Hepatocyte (in vitro differentiated cells): ENCODE measurements at regions not wholly inside any gene's neighbourhood (a gene's known extent, or its start where the extent isn't known, plus 50 kb on each side); places are given as distances from the start of the nearest gene placed in this dataset.

Source experiments
- CTCF ChIP-seq: fragments of 200-600 bp; sonication (generic); IDR thresholded peaks from 2 replicates; pipeline ENCODE4 v1.5.1; 2016; ENCODE audit warnings: antibody characterized with exemption, mild to moderate bottlenecking; ENCODE audit not compliant: poor library complexity
- EZH2 ChIP-seq: fragments of 200-600 bp; sonication (generic); IDR thresholded peaks from 2 replicates; pipeline ENCODE4 v1.6.1; 2016; ENCODE audit warnings: antibody characterized with exemption, mild to moderate bottlenecking, borderline replicate concordance

GRCh38 chr5:141781910-141782309 is 96.3 kb downstream of the PCDH1 start:
- TF ChIP-seq CTCF (no peak), EZH2 (no peak)
